Spleen (tissue), 7 donors: ENCODE measurements at regions not wholly inside any gene's neighbourhood (a gene's known extent, or its start where the extent isn't known, plus 50 kb on each side); places are given as distances from the start of the nearest gene placed in this dataset.

ENCODE experiments used
- POLR2A ChIP-seq, 3 donors: fragments of 450-650 bp; IDR thresholded peaks; one replicate each; pipeline ENCODE4 v1.5.1; 2017; ENCODE audit warnings: antibody characterized with exemption in 3 of 3, mild to moderate bottlenecking in 1 of 3
- POLR2AphosphoS5 ChIP-seq, 3 donors: sonication (generic); formaldehyde crosslinking; IDR thresholded peaks; one replicate each; pipeline ENCODE4 v1.5.1; 2017; ENCODE audit warnings: antibody characterized with exemption in 3 of 3
- TF ChIP-seq, protein P1 (sequence below), 11 experiments: fragments of 200-600 bp in 7 of 11; fragments of 450-650 bp in 4 of 11; sonication (generic) in 4 of 11; IDR thresholded peaks in 8 of 11; conservative IDR thresholded peaks in 3 of 11; 1 replicate in 7 of 11; 2 replicates in 4 of 11; pipeline versions ENCODE4 v1.4.0 to v1.8.0; 2016 to 2021; ENCODE audit warnings: antibody characterized with exemption in 11 of 11, inconsistent platforms in 4 of 11, mild to moderate bottlenecking in 1 of 11
- donor health status: DM: no; HTN: no; CAD: no; lungs with moderate emphysema.
- donor health status: DM: no; HTN: no; CAD: no.
- donor health status: DM: no; HTN: no; CAD: no.

DNA sequence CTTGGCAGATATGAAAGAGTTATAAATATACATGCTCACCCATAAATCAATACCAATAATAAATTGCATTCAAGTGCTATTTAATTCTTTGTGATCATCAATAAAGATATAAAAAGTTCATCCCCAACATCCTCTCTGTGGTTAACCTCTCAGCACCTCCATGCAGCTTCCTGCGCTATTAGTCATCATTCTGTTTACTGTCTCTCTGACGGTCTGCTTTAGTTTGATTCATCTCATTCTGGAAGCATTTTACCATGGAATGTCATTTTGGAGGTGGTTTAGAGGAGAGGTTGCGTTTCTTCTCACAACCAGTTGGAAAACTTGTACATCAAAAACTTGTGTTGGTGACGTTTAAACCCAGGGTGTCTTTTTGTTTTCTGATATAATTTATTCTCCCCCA, 486.6 kb downstream of the BRINP1 start:
- TF ChIP-seq, protein P1, sequence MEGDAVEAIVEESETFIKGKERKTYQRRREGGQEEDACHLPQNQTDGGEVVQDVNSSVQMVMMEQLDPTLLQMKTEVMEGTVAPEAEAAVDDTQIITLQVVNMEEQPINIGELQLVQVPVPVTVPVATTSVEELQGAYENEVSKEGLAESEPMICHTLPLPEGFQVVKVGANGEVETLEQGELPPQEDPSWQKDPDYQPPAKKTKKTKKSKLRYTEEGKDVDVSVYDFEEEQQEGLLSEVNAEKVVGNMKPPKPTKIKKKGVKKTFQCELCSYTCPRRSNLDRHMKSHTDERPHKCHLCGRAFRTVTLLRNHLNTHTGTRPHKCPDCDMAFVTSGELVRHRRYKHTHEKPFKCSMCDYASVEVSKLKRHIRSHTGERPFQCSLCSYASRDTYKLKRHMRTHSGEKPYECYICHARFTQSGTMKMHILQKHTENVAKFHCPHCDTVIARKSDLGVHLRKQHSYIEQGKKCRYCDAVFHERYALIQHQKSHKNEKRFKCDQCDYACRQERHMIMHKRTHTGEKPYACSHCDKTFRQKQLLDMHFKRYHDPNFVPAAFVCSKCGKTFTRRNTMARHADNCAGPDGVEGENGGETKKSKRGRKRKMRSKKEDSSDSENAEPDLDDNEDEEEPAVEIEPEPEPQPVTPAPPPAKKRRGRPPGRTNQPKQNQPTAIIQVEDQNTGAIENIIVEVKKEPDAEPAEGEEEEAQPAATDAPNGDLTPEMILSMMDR (IDR thresholded peaks at IDR 0.05 in 8 of 11, conservative IDR thresholded peaks at IDR 0.05 in 3 of 11), result no peak
- no peak for TF ChIP-seq POLR2A (IDR thresholded peaks at IDR 0.05)
- no peak for TF ChIP-seq POLR2AphosphoS5 (IDR thresholded peaks at IDR 0.05)
